ENCODE measurements at regions not wholly inside any gene's neighbourhood (a gene's known extent, or its start where the extent isn't known, plus 50 kb on each side); places are given as distances from the start of the nearest gene placed in this dataset.

DNA sequence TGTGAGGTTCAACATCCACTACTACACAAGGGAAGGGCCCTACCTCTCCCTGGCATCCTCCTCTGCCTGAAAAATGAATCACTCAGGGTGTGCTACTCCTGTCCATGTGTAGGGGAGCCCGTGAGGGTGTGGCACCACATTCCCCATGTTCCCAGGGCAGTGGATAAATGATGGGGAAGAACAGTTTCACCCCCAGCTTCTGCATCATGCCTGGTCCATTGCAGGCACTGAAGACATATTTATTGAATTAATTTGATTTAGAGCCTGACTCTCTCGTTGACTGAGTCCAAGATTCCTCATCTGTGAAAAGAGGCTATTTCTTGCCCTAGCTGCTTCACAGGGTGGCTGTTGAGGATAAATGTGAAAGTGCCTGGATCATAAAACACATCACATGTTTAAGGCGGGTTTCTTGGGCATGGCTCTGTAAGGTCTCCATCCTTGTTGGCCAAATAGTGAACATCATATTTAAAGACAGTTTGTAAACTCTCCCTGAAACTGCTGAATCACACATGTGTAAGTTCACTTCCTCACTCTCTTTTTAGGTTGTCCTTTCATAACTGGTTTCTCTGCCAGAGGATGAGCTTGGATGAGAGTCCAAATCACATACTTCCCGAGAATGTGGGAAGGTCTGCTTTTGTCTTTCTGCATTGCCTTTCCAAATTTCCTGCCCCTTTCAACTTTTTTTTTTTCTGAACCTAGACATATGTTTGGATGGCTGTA lies 79.7 kb upstream of the FYN start:
- Mint-ChIP-seq H3K27ac (ENCODE audit: unreplicated experiment) (no peak overlapping the region), H3K4me1 (ENCODE audit: low read depth, unreplicated experiment) (no peaks in the 10 kb centered on the region), H3K27me3 (ENCODE audit: insufficient read depth, unreplicated experiment) (peaks cover 13% of the 10 kb centered on the region), H3K9me3 (ENCODE audit: unreplicated experiment) (no peaks in the 10 kb centered on the region), H3K4me3 (ENCODE audit: unreplicated experiment) (no peak overlapping the region), H3K36me3 (ENCODE audit: insufficient read depth, unreplicated experiment) (no peaks in the 10 kb centered on the region)
- ChIA-PET POLR2A (no interaction called here), CTCF (no interaction called here)
- no peaks in the 10 kb centered on the region for H3K4me1 ChIP-seq
- no peaks in the 10 kb centered on the region for H3K9me3 ChIP-seq
- no peaks in the 10 kb centered on the region; the same call in 1 of the 2 replicates for H3K27me3 ChIP-seq (replicated peaks; ENCODE audit: control insufficient read depth, insufficient read depth, low read length)
- DNase-seq, result no peak
- no TSS peak for BruUV-seq (replicated peaks)
- H3K36me3 ChIP-seq (ENCODE audit: control insufficient read depth, insufficient read depth, low read length), result no peaks in the 10 kb centered on the region
- TF ChIP-seq, protein P1, sequence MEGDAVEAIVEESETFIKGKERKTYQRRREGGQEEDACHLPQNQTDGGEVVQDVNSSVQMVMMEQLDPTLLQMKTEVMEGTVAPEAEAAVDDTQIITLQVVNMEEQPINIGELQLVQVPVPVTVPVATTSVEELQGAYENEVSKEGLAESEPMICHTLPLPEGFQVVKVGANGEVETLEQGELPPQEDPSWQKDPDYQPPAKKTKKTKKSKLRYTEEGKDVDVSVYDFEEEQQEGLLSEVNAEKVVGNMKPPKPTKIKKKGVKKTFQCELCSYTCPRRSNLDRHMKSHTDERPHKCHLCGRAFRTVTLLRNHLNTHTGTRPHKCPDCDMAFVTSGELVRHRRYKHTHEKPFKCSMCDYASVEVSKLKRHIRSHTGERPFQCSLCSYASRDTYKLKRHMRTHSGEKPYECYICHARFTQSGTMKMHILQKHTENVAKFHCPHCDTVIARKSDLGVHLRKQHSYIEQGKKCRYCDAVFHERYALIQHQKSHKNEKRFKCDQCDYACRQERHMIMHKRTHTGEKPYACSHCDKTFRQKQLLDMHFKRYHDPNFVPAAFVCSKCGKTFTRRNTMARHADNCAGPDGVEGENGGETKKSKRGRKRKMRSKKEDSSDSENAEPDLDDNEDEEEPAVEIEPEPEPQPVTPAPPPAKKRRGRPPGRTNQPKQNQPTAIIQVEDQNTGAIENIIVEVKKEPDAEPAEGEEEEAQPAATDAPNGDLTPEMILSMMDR (IDR thresholded peaks at IDR 0.05; ENCODE audit: insufficient read depth in 1 of 2, low read depth in 1 of 2, low read length in 1 of 2, severe bottlenecking in 1 of 2, unreplicated experiment in 1 of 2), result no peak
- no peak overlapping the region for H3K4me3 ChIP-seq (ENCODE audit: low read depth, low read length)
- intact Hi-C loops (cut with micrococcal nuclease; ENCODE audit: unreplicated experiment), result no loop called here

DNA sequence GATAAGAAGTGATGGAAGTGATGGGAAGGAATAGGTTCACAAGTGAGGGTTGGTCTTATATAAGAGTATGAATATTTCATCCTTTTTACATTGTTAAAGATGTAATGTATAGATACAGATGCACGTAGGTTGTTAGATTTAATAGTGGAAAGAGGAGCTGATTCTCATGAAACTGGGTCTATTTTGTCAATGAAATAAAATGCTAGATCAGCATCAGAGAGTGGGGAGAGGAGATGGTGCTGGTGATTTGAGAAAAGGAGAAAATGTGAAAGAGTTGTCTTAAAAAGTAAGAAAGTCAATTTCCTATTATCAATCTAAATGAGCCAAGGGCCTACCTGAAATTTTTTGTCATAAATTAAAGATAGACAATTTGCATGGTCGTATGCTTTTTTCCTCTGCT lies 82.8 kb upstream of the FYN start:
- Mint-ChIP-seq H3K27ac (ENCODE audit: unreplicated experiment) (no peak overlapping the region), H3K4me1 (ENCODE audit: low read depth, unreplicated experiment) (peaks cover 4% of the 10 kb centered on the region), H3K36me3 (ENCODE audit: insufficient read depth, unreplicated experiment) (no peaks in the 10 kb centered on the region), H3K27me3 (ENCODE audit: insufficient read depth, unreplicated experiment) (peaks cover 9% of the 10 kb centered on the region), H3K4me3 (ENCODE audit: unreplicated experiment) (no peak overlapping the region), H3K9me3 (ENCODE audit: unreplicated experiment) (no peaks in the 10 kb centered on the region)
- H3K36me3 ChIP-seq (ENCODE audit: control insufficient read depth, insufficient read depth, low read length), result no peaks in the 10 kb centered on the region
- H3K4me1 ChIP-seq, result no peaks in the 10 kb centered on the region
- no peaks in the 10 kb centered on the region; the same call in 1 of the 2 replicates for H3K27me3 ChIP-seq (replicated peaks; ENCODE audit: control insufficient read depth, insufficient read depth, low read length)
- intact Hi-C loops (cut with micrococcal nuclease; ENCODE audit: unreplicated experiment), result loop anchor here (5.0 kb wide), 1 partner anchor 41 kb away; no protein-coding TSS in a partner anchor
- ChIA-PET CTCF (no interaction called here), POLR2A (no interaction called here)
- no TSS peak for BruUV-seq (replicated peaks)
- DNase-seq, result no peak
- no peaks in the 10 kb centered on the region for H3K9me3 ChIP-seq
- H3K4me3 ChIP-seq (ENCODE audit: low read depth, low read length), result no peak overlapping the region
- TF ChIP-seq, protein P1 (IDR thresholded peaks at IDR 0.05; ENCODE audit: insufficient read depth in 1 of 2, low read depth in 1 of 2, low read length in 1 of 2, severe bottlenecking in 1 of 2, unreplicated experiment in 1 of 2), result no peak

DNA sequence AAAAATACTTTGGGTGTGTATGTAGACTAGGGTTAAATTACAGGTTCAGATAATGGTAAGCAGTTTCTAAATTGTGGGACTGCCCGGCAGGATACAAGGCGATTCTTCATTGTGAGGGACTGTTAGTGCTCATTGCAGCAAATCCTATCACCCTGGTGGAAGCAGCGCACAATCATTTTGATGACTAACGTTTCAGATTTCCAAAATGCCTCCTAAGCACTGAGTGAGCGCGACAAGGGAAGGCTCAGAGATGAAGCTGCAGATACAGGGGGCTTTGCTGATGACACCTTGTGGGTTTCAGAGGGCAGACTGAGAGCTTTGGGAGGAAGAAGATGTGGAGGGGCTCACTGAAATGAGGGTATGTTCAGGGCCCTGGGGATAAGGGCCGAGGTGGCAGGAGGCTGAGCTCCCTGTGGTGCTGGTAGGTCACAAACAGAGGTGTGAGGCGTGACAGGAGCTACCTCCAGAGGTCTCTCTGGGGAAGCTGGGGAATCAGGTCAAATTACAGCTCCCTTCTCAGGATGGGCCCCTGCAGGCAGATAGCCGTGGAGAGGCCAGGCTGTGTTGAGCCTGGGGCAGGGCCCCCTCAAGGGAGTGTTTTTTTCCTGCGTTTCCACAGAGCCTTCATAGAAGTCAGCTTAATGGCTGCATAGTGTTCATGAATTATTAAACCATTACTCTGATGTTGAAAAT lies 84.5 kb upstream of the FYN start:
- Histone ChIP-seq H3K27me3 (replicated peaks; ENCODE audit: control insufficient read depth, insufficient read depth, low read length) (no peaks in the 10 kb centered on the region; the same call in 1 of the 2 replicates), H3K36me3 (ENCODE audit: control insufficient read depth, insufficient read depth, low read length) (no peaks in the 10 kb centered on the region), H3K4me3 (ENCODE audit: low read depth, low read length) (no peak overlapping the region), H3K9me3 (no peaks in the 10 kb centered on the region), H3K4me1 (no peaks in the 10 kb centered on the region)
- Mint-ChIP-seq H3K27ac (ENCODE audit: unreplicated experiment) (no peak overlapping the region), H3K9me3 (ENCODE audit: unreplicated experiment) (no peaks in the 10 kb centered on the region), H3K4me3 (ENCODE audit: unreplicated experiment) (no peak overlapping the region), H3K4me1 (ENCODE audit: low read depth, unreplicated experiment) (peaks cover 4% of the 10 kb centered on the region), H3K27me3 (ENCODE audit: insufficient read depth, unreplicated experiment) (peaks cover 5% of the 10 kb centered on the region), H3K36me3 (ENCODE audit: insufficient read depth, unreplicated experiment) (no peaks in the 10 kb centered on the region)
- DNase-seq, result peak in 1 of 2 experiments; percentile 10
- ChIA-PET POLR2A (no interaction called here), CTCF (no interaction called here)
- BruUV-seq (replicated peaks), result no TSS peak
- intact Hi-C loops (cut with micrococcal nuclease; ENCODE audit: unreplicated experiment), result loop anchor here (5.0 kb wide), 1 partner anchor 40 kb away; no protein-coding TSS in a partner anchor
- TF ChIP-seq, protein P1 (IDR thresholded peaks at IDR 0.05; ENCODE audit: insufficient read depth in 1 of 2, low read depth in 1 of 2, low read length in 1 of 2, severe bottlenecking in 1 of 2, unreplicated experiment in 1 of 2), result no peak

Measured in Caco-2 (cell line).